ENCODE measurements at regions not wholly inside any gene's neighbourhood (a gene's known extent, or its start where the extent isn't known, plus 50 kb on each side); places are given as distances from the start of the nearest gene placed in this dataset.
A peak's percentile ranks its signal among the peaks of the same experiment; 100 is the strongest.
"Not testable (repeated sequence)": the region's sequence is repeated elsewhere in the genome, so short reads cannot be mapped to it uniquely, and the experiment has no call there.

DNA sequence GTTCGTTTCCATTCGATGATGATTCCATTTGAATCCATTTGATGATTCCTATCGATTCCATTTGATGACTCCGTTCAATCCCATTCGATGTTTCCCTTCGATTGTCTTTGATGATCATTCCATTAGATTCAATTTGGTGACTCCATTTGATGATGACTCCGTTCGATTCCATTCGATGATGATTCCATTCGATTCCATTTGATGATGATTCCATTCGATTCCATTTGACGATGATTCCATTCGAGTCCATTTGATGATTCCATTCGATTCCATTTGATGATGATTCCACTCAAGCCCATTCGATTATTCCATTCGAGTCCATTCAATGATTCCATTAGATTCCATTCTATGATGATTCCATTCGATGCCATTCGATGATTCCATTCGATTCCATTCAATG lies 2730.6 kb downstream of the RPIA start:
- DNase-seq; H3K9me3 ChIP-seq; H3K4me3 ChIP-seq (ENCODE audit: low read depth, low read length); H3K4me3 Mint-ChIP-seq (ENCODE audit: unreplicated experiment); H3K27me3 ChIP-seq (replicated peaks; ENCODE audit: control insufficient read depth, insufficient read depth, low read length); CTCF ChIA-PET; H3K4me1 Mint-ChIP-seq (ENCODE audit: low read depth, unreplicated experiment); H3K36me3 ChIP-seq (ENCODE audit: control insufficient read depth, insufficient read depth, low read length); H3K27ac Mint-ChIP-seq (ENCODE audit: unreplicated experiment); POLR2A ChIA-PET; H3K27me3 Mint-ChIP-seq (ENCODE audit: insufficient read depth, unreplicated experiment); intact Hi-C loops (cut with micrococcal nuclease; ENCODE audit: unreplicated experiment); H3K36me3 Mint-ChIP-seq (ENCODE audit: insufficient read depth, unreplicated experiment); BruUV-seq (replicated peaks); H3K4me1 ChIP-seq: not testable (repeated sequence)
- peaks cover 34% of the 10 kb centered on the region for H3K9me3 Mint-ChIP-seq (ENCODE audit: unreplicated experiment)

DNA sequence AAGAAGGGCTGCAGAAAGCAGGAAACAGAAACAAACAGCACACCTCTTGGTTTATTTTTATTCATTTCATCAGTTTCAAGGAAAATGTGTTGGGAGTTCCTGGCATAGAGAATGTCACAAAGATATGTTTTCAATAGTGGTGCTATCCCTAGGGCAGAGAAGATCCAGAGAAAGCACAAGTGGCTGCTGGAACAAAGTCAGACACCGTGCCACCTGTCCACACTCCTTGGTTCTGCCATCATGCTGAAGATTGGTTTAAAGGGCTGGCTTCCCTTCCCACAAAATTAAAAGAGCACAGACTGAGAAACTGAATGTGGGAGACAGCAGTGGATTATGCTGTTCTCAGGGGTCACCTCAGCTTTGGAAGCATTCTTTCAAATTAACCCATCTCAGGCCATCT lies 2735.7 kb downstream of the RPIA start:
- DNase-seq; H3K4me3 ChIP-seq (ENCODE audit: low read depth, low read length); CTCF ChIA-PET; BruUV-seq (replicated peaks); H3K4me3 Mint-ChIP-seq (ENCODE audit: unreplicated experiment); H3K27ac Mint-ChIP-seq (ENCODE audit: unreplicated experiment); H3K36me3 ChIP-seq (ENCODE audit: control insufficient read depth, insufficient read depth, low read length); intact Hi-C loops (cut with micrococcal nuclease; ENCODE audit: unreplicated experiment); H3K4me1 ChIP-seq; H3K36me3 Mint-ChIP-seq (ENCODE audit: insufficient read depth, unreplicated experiment); H3K27me3 ChIP-seq (replicated peaks; ENCODE audit: control insufficient read depth, insufficient read depth, low read length); H3K9me3 ChIP-seq; H3K4me1 Mint-ChIP-seq (ENCODE audit: low read depth, unreplicated experiment); H3K27me3 Mint-ChIP-seq (ENCODE audit: insufficient read depth, unreplicated experiment); POLR2A ChIA-PET: not testable (repeated sequence)
- H3K9me3 Mint-ChIP-seq (ENCODE audit: unreplicated experiment): peaks cover 15% of the 10 kb centered on the region

DNA sequence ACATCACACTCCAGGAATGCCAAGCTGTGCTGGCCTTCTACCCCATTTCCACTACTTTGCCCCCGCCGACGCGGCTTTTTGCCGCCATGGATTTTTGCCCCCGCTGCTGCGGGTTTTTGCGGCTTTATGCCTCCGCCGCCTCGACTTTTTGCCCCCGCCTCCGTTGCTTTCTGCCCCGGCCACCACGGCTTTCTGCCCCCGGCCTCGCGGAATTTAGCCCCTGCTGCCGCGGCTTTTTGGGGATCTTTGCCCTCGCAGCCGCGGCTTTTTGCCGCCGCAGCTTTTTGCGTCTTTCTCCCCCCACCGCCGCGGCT lies 2750.4 kb downstream of the RPIA start:
- Mint-ChIP-seq H3K4me3 (ENCODE audit: unreplicated experiment) (peak overlapping the region; percentile 48), H3K36me3 (ENCODE audit: insufficient read depth, unreplicated experiment) (peaks cover 13% of the 10 kb centered on the region)
- intact Hi-C loops (cut with micrococcal nuclease; ENCODE audit: unreplicated experiment); H3K36me3 ChIP-seq (ENCODE audit: control insufficient read depth, insufficient read depth, low read length); H3K27me3 Mint-ChIP-seq (ENCODE audit: insufficient read depth, unreplicated experiment); H3K9me3 ChIP-seq; H3K4me1 ChIP-seq; CTCF ChIA-PET; BruUV-seq (replicated peaks); H3K4me1 Mint-ChIP-seq (ENCODE audit: low read depth, unreplicated experiment); DNase-seq; H3K9me3 Mint-ChIP-seq (ENCODE audit: unreplicated experiment); H3K27ac Mint-ChIP-seq (ENCODE audit: unreplicated experiment); H3K27me3 ChIP-seq (replicated peaks; ENCODE audit: control insufficient read depth, insufficient read depth, low read length); POLR2A ChIA-PET: not testable (repeated sequence)
- H3K4me3 ChIP-seq (ENCODE audit: low read depth, low read length): peak overlapping the region; percentile 26

DNA sequence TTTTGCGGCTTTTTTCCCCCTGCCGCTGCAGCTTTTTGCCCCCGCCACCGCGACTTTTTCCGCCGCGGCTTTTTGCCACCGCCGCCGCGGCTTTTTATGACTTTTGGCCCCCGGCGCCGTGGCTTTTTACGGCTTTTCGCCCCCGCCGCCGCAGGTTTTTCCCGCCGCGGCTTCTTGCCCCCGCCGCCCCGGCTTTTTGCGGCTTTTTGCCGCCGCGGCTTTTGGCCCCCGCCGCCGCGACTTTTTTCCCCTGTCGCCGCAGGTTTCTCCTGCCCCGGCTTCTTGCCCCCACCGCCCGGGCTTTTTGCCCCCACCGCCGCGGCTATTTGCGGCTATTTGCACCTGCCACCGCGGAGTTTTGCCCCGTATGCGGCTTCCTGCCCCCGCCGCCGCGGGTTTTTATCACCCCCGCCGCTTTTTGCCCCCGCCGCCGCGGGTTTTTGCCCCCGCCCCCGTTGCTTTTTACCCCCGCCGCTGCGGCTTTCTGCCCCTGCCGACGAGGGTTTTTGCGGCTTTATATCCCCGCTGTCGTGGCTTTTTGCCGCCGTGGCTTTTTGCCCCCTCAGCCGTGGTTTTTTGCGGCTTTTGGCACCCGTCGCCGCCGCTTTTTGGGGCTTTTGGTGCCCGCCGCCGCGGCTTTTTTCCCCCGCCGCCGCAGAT lies 2750.9 kb downstream of the RPIA start:
- no peaks in the 10 kb centered on the region for H3K4me1 ChIP-seq
- H3K9me3 Mint-ChIP-seq (ENCODE audit: unreplicated experiment): peaks cover 11% of the 10 kb centered on the region
- intact Hi-C loops (cut with micrococcal nuclease; ENCODE audit: unreplicated experiment): no loop called here
- H3K36me3 ChIP-seq (ENCODE audit: control insufficient read depth, insufficient read depth, low read length): no peaks in the 10 kb centered on the region
- peak overlapping the region; percentile 48 for H3K4me3 Mint-ChIP-seq (ENCODE audit: unreplicated experiment)
- BruUV-seq (replicated peaks): no TSS peak
- H3K27me3 ChIP-seq (replicated peaks; ENCODE audit: control insufficient read depth, insufficient read depth, low read length): no peaks in the 10 kb centered on the region
- H3K9me3 ChIP-seq: peaks cover 3% of the 10 kb centered on the region; the same call in 1 of the 2 replicates
- CTCF ChIA-PET: no interaction called here
- TF ChIP-seq, protein P1, sequence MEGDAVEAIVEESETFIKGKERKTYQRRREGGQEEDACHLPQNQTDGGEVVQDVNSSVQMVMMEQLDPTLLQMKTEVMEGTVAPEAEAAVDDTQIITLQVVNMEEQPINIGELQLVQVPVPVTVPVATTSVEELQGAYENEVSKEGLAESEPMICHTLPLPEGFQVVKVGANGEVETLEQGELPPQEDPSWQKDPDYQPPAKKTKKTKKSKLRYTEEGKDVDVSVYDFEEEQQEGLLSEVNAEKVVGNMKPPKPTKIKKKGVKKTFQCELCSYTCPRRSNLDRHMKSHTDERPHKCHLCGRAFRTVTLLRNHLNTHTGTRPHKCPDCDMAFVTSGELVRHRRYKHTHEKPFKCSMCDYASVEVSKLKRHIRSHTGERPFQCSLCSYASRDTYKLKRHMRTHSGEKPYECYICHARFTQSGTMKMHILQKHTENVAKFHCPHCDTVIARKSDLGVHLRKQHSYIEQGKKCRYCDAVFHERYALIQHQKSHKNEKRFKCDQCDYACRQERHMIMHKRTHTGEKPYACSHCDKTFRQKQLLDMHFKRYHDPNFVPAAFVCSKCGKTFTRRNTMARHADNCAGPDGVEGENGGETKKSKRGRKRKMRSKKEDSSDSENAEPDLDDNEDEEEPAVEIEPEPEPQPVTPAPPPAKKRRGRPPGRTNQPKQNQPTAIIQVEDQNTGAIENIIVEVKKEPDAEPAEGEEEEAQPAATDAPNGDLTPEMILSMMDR (IDR thresholded peaks at IDR 0.05; ENCODE audit: insufficient read depth in 1 of 2, low read depth in 1 of 2, low read length in 1 of 2, severe bottlenecking in 1 of 2, unreplicated experiment in 1 of 2): no peak
- POLR2A ChIA-PET: no interaction called here
- DNase-seq: no peak
- H3K36me3 Mint-ChIP-seq (ENCODE audit: insufficient read depth, unreplicated experiment): peaks cover 13% of the 10 kb centered on the region
- peak overlapping the region; percentile 26 for H3K4me3 ChIP-seq (ENCODE audit: low read depth, low read length)
- H3K27me3 Mint-ChIP-seq (ENCODE audit: insufficient read depth, unreplicated experiment): peaks cover 7% of the 10 kb centered on the region
- H3K4me1 Mint-ChIP-seq (ENCODE audit: low read depth, unreplicated experiment): no peaks in the 10 kb centered on the region
- no peak overlapping the region for H3K27ac Mint-ChIP-seq (ENCODE audit: unreplicated experiment)

DNA sequence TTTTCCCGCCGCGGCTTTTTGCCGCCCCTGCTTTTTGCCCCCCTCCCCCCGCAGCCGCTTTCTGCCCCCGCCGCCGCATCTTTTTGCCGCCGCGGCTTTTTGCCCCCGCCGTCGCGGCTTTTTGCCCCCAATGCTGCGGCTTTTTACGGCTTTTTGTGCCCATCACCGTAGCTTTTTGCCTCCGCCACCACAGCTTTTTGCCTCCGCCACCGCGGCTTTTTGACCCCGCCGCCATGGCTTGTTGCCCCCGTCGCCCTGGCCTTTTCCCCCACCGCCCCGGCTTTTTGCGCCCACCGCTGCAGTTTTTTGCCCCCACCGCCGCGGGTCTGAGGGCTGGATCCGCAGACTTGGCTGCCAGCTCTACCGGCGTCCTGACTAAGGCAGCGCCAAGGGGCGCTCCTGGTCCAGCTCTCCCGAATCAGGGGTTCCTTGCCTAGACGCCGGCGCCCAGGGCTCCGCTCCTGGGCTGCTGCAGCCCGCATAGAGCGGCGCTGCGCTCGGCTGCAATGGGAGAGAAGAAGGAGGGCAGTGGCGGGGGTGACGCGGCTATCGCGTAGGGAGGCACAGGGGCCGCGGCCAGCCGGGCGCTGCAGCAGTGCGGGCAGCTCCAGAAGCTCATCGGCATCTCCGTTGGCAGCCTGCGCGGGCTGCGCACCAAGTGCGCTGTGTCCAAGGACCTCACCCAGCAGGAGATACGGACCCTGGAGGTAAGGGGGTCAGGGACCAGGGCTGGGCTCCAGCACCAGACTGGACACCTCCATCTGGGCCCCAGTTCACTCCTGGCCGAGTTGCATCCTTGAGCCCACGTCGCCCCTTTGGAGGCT lies 2751.6 kb downstream of the RPIA start:
- DNase-seq; POLR2A ChIA-PET; H3K27ac Mint-ChIP-seq (ENCODE audit: unreplicated experiment); H3K36me3 ChIP-seq (ENCODE audit: control insufficient read depth, insufficient read depth, low read length); H3K9me3 ChIP-seq; BruUV-seq (replicated peaks); intact Hi-C loops (cut with micrococcal nuclease; ENCODE audit: unreplicated experiment); H3K4me1 ChIP-seq; H3K27me3 Mint-ChIP-seq (ENCODE audit: insufficient read depth, unreplicated experiment); H3K4me1 Mint-ChIP-seq (ENCODE audit: low read depth, unreplicated experiment); H3K27me3 ChIP-seq (replicated peaks; ENCODE audit: control insufficient read depth, insufficient read depth, low read length); CTCF ChIA-PET: not testable (repeated sequence)
- Mint-ChIP-seq H3K36me3 (ENCODE audit: insufficient read depth, unreplicated experiment) (peaks cover 13% of the 10 kb centered on the region), H3K9me3 (ENCODE audit: unreplicated experiment) (peaks cover 11% of the 10 kb centered on the region), H3K4me3 (ENCODE audit: unreplicated experiment) (peak overlapping the region; percentile 48)
- peak overlapping the region; percentile 26 for H3K4me3 ChIP-seq (ENCODE audit: low read depth, low read length)

DNA sequence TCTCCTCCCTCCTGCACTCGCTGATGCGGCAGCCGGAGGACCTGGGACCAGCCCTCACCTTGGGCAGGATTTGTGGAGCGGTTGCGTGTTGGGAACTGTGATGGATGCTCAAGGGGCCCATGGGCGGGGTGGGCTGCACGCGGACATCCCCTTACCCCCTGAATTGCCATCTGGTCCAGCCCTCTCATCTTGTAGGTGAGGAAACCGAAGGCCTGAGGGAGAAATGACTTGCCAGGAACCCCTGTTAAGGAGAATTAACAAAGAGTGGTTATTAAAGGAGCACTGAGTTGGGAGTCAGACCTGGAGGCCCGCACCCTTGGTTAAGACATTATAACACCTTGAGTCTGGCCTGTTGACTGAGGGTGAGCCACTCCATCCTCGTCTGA lies 2752.2 kb downstream of the RPIA start:
- H3K4me1 ChIP-seq; H3K4me3 ChIP-seq (ENCODE audit: low read depth, low read length); intact Hi-C loops (cut with micrococcal nuclease; ENCODE audit: unreplicated experiment); H3K4me3 Mint-ChIP-seq (ENCODE audit: unreplicated experiment); BruUV-seq (replicated peaks); H3K4me1 Mint-ChIP-seq (ENCODE audit: low read depth, unreplicated experiment); H3K9me3 ChIP-seq; H3K27me3 Mint-ChIP-seq (ENCODE audit: insufficient read depth, unreplicated experiment); CTCF ChIA-PET; H3K36me3 ChIP-seq (ENCODE audit: control insufficient read depth, insufficient read depth, low read length); H3K27ac Mint-ChIP-seq (ENCODE audit: unreplicated experiment); H3K27me3 ChIP-seq (replicated peaks; ENCODE audit: control insufficient read depth, insufficient read depth, low read length); POLR2A ChIA-PET: not testable (repeated sequence)
- Mint-ChIP-seq H3K36me3 (ENCODE audit: insufficient read depth, unreplicated experiment) (peaks cover 13% of the 10 kb centered on the region), H3K9me3 (ENCODE audit: unreplicated experiment) (peaks cover 11% of the 10 kb centered on the region)
- DNase-seq: peak in 1 of 2 experiments; percentile 36

Measured in Caco-2 (cell line).